IPS DF 6.9 (cell line): ENCODE measurements at regions not wholly inside any gene's neighbourhood (a gene's known extent, or its start where the extent isn't known, plus 50 kb on each side); places are given as distances from the start of the nearest gene placed in this dataset.

Source experiments
- DNase-seq: peaks from one replicate; pipeline ENCODE4 v3.0.0-alpha.2; 2013; ENCODE audit warnings: low read depth, low spot score
- H3K27ac ChIP-seq: one replicate; pipeline ENCODE4 v1.5.1; 2013; ENCODE audit warnings: low read length, control low read depth
- H3K27me3 ChIP-seq: 2 replicates; pipeline ENCODE4 v1.6.1; 2013; ENCODE audit warnings: mild to moderate bottlenecking, low read length; ENCODE audit not compliant: control insufficient read depth, insufficient read depth
- H3K36me3 ChIP-seq: 2 replicates; pipeline ENCODE4 v1.6.1; 2013; ENCODE audit warnings: low read length; ENCODE audit not compliant: control insufficient read depth, insufficient read depth
- H3K4me1 ChIP-seq: 2 replicates; pipeline ENCODE4 v1.6.1; 2013; ENCODE audit warnings: low read length; ENCODE audit not compliant: control insufficient read depth, insufficient read depth
- H3K4me3 ChIP-seq: 2 replicates; pipeline ENCODE4 v1.5.1; 2013; ENCODE audit warnings: mild to moderate bottlenecking, low read length
- H3K9me3 ChIP-seq: 2 replicates; pipeline ENCODE4 v1.6.1; 2013; ENCODE audit warnings: low read length, inconsistent platforms; ENCODE audit not compliant: control insufficient read depth, insufficient read depth
- WGBS: extraction: QIAGEN DNeasy Blood & Tissue Kit; methylation state at CpG from one replicate; pipeline ENCODE4 v1.1.7; 2013; ENCODE audit warnings: mixed read lengths, missing lambda C conversion rate; ENCODE audit not compliant: insufficient read length, insufficient coverage; 5-methylcytosine and 5-hydroxymethylcytosine counted together

DNA sequence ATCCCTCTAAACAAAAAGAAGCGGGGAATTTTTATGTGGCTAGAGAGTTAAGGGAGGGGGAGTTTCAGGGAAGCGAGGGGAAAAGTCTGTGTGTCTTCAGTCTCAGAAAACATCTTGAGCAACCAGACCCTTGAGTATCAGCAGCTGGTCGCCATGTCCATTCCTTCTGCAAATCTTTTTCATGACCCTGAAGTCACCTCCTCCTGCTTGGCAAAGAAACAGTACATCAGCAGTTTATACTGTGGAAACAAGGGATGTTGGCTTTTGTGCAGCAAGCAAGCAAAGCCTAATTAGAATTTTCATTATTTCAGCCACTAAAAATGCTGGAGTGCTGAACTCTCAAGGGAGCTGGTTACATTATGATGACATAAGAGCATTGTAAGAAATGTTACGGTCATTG lies 187.4 kb upstream of the SLC8A1 start:
- Histone ChIP-seq H3K4me3 (no peak overlapping the region), H3K36me3 (no peaks in the 10 kb centered on the region), H3K4me1 (no peaks in the 10 kb centered on the region), H3K9me3 (no peaks in the 10 kb centered on the region), H3K27me3 (no peaks in the 10 kb centered on the region), H3K27ac (no peak overlapping the region)
- no peak for DNase-seq
- no CpG with 5 or more reads among the region's 4 CpGs for WGBS

DNA sequence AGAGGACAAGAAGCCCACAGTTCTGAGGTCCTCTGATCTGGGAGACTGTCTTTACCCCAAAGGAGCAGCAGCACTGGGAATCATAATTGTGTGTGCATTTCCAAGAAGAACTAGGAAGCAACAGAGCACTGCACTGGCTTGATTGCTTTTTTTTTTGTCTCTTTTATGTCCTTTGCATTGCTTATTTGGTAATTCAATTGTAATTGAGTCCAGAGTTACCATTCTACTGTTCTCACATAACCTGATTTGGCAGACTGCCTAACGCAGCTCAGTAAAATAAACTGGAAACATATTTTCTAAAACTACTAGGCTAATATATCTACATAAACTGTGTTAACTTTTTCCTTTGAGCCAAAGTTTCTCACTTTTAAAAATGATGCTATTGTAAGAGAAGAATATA lies 190.3 kb upstream of the SLC8A1 start:
- no peak for DNase-seq
- H3K9me3 ChIP-seq: no peaks in the 10 kb centered on the region
- WGBS: no CpG with 5 or more reads among the region's 1 CpG
- H3K4me1 ChIP-seq: no peaks in the 10 kb centered on the region
- no peak overlapping the region for H3K4me3 ChIP-seq
- no peaks in the 10 kb centered on the region for H3K36me3 ChIP-seq
- H3K27me3 ChIP-seq: no peaks in the 10 kb centered on the region
- no peak overlapping the region for H3K27ac ChIP-seq

DNA sequence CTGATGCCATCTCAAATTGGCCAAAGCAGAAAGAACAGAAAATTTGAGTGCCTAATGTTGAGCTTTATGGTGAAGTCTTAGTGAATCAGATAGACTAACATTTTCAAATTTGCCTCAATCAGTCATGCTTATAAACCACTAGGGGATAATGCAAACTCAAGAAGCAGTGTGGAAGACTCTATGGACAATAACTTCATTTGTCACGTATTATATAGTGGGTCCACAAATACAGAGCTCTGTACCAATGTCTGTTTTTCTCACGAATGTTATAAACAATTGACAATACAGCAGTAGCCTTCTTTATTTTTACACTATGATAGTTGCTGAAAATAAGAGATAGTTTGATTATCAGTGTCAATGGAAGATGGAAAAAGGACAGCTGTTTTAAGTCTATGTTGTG lies 190.8 kb upstream of the SLC8A1 start:
- no peak for DNase-seq
- Histone ChIP-seq H3K9me3 (no peaks in the 10 kb centered on the region), H3K27me3 (no peaks in the 10 kb centered on the region), H3K4me3 (no peak overlapping the region), H3K27ac (no peak overlapping the region), H3K36me3 (no peaks in the 10 kb centered on the region), H3K4me1 (no peaks in the 10 kb centered on the region)
- no CpG with 5 or more reads among the region's 2 CpGs for WGBS

- WGBS: 100% methylated on average over 2 of the region's 2 CpGs
- no peaks in the 10 kb centered on the region for H3K36me3 ChIP-seq
- no peaks in the 10 kb centered on the region for H3K9me3 ChIP-seq
- no peaks in the 10 kb centered on the region for H3K27me3 ChIP-seq
- H3K4me3 ChIP-seq: no peak overlapping the region
- no peak overlapping the region for H3K27ac ChIP-seq
- no peaks in the 10 kb centered on the region for H3K4me1 ChIP-seq
- no peak for DNase-seq
These were observed 194.8 kb upstream of the SLC8A1 start for GRCh38 chr2:40646642-40647041.

DNA sequence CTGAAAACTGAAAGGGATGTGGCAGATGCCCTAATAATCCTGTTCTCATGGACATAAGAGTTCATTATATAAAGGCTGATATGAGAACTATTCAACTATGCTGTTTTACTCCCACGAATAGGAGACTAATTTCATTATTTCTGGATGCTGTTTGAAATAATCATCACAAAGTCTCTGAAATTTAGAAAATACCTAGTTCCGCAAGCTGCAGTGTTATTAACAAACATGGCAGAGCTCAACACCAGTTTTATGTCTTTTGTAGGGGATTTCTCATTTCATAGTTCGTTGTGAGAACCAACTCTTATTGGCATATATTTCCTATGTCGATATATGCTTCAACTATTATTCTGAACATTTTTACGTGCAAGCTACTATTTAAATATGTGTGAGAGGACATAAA lies 200.3 kb upstream of the SLC8A1 start:
- no peaks in the 10 kb centered on the region for H3K4me1 ChIP-seq
- DNase-seq: no peak
- no peak overlapping the region for H3K27ac ChIP-seq
- H3K36me3 ChIP-seq: no peaks in the 10 kb centered on the region
- WGBS: no CpG with 5 or more reads among the region's 5 CpGs
- H3K4me3 ChIP-seq: no peak overlapping the region
- H3K27me3 ChIP-seq: no peaks in the 10 kb centered on the region
- H3K9me3 ChIP-seq: no peaks in the 10 kb centered on the region

GRCh38 chr2:40653829-40654228 lies 201.9 kb upstream of the SLC8A1 start:
- no peaks in the 10 kb centered on the region for H3K9me3 ChIP-seq
- 100% methylated on average over 1 of the region's 3 CpGs for WGBS

GRCh38 chr2:40654346-40654745 lies 202.5 kb upstream of the SLC8A1 start:
- Histone ChIP-seq H3K4me1 (no peaks in the 10 kb centered on the region), H3K36me3 (no peaks in the 10 kb centered on the region), H3K27ac (no peak overlapping the region), H3K4me3 (no peak overlapping the region), H3K27me3 (no peaks in the 10 kb centered on the region), H3K9me3 (no peaks in the 10 kb centered on the region)
- no peak for DNase-seq
- WGBS: no CpG with 5 or more reads among the region's 1 CpG

More at GRCh38 chr2:40653829-40654228, 201.9 kb upstream of the SLC8A1 start:
- Histone ChIP-seq H3K4me3 (no peak overlapping the region), H3K27me3 (no peaks in the 10 kb centered on the region), H3K4me1 (no peaks in the 10 kb centered on the region), H3K27ac (no peak overlapping the region), H3K36me3 (no peaks in the 10 kb centered on the region)
- DNase-seq: no peak

- no peaks in the 10 kb centered on the region for H3K9me3 ChIP-seq
- no peaks in the 10 kb centered on the region for H3K27me3 ChIP-seq
- H3K27ac ChIP-seq: no peak overlapping the region
- no peak overlapping the region for H3K4me3 ChIP-seq
- no CpG with 5 or more reads among the region's 1 CpG for WGBS
- H3K4me1 ChIP-seq: no peaks in the 10 kb centered on the region
- DNase-seq: peak; percentile 7
- H3K36me3 ChIP-seq: no peaks in the 10 kb centered on the region
These were observed 207.1 kb upstream of the SLC8A1 start for GRCh38 chr2:40658941-40659340.

GRCh38 chr2:40665493-40666232 lies 213.8 kb upstream of the SLC8A1 start:
- H3K4me1 ChIP-seq: no peaks in the 10 kb centered on the region
- no peak overlapping the region for H3K4me3 ChIP-seq
- no peaks in the 10 kb centered on the region for H3K27me3 ChIP-seq
- H3K36me3 ChIP-seq: no peaks in the 10 kb centered on the region
- DNase-seq: no peak
- no peaks in the 10 kb centered on the region for H3K9me3 ChIP-seq
- H3K27ac ChIP-seq: no peak overlapping the region
- no CpG with 5 or more reads among the region's 3 CpGs for WGBS

GRCh38 chr2:40666398-40666797 lies 214.5 kb upstream of the SLC8A1 start:
- no peaks in the 10 kb centered on the region for H3K4me1 ChIP-seq
- no peak overlapping the region for H3K4me3 ChIP-seq
- whole genome bisulfite sequencing: no CpG with 5 or more reads among the region's 4 CpGs
- H3K27ac ChIP-seq: no peak overlapping the region
- H3K27me3 ChIP-seq: no peaks in the 10 kb centered on the region
- H3K9me3 ChIP-seq: no peaks in the 10 kb centered on the region
- no peak for DNase-seq
- H3K36me3 ChIP-seq: no peaks in the 10 kb centered on the region

GRCh38 chr2:40668425-40668824 lies 216.5 kb upstream of the SLC8A1 start:
- H3K27ac ChIP-seq: no peak overlapping the region

More at GRCh38 chr2:40668425-40668824, 216.5 kb upstream of the SLC8A1 start:
- Histone ChIP-seq H3K4me3 (no peak overlapping the region), H3K4me1 (no peaks in the 10 kb centered on the region), H3K36me3 (no peaks in the 10 kb centered on the region), H3K27me3 (no peaks in the 10 kb centered on the region), H3K9me3 (no peaks in the 10 kb centered on the region)
- no peak for DNase-seq
- WGBS: no CpG with 5 or more reads among the region's 3 CpGs
